Right cardiac atrium (tissue), 5 donors: ENCODE measurements at regions not wholly inside any gene's neighbourhood (a gene's known extent, or its start where the extent isn't known, plus 50 kb on each side); places are given as distances from the start of the nearest gene placed in this dataset.
A peak's percentile ranks its signal among the peaks of the same experiment; 100 is the strongest.

Experiments
- ATAC-seq, 2 donors: fragments of 200-7000 bp; cut with Tn5 transposase; one replicate each; pipeline versions ENCODE4 v1.8.0 to v1.9.1; 2020; ENCODE audit warnings: moderate library complexity in 2 of 2, mild to moderate bottlenecking in 1 of 2
- DNase-seq, 3 donors: peaks; one replicate each; pipeline ENCODE4 v3.0.0-alpha.2; 2020
- H3K27ac ChIP-seq: one replicate; pipeline ENCODE4 v1.5.1; 2013; ENCODE audit warnings: mild to moderate bottlenecking, low read length, control low read depth, moderate library complexity
- H3K27me3 ChIP-seq: one replicate; pipeline ENCODE4 v1.6.1; 2013; ENCODE audit not compliant: control insufficient read depth, insufficient read depth
- H3K4me1 ChIP-seq: one replicate; pipeline ENCODE4 v1.6.1; 2013; ENCODE audit warnings: low read length; ENCODE audit not compliant: control insufficient read depth, insufficient read depth
- H3K4me3 ChIP-seq: one replicate; pipeline ENCODE4 v1.5.1; 2013; ENCODE audit warnings: low read length, control low read depth
- H3K9me3 ChIP-seq: one replicate; pipeline ENCODE4 v1.6.1; 2013; ENCODE audit warnings: low read length; ENCODE audit not compliant: control insufficient read depth
- WGBS: extraction: QIAGEN DNeasy Blood & Tissue Kit; methylation state at CpG from one replicate; pipeline ENCODE4 v1.1.7; 2013; 5-methylcytosine and 5-hydroxymethylcytosine counted together
- intact Hi-C, 4 donors: fragments of 100-400 bp; cut with DNase I; formaldehyde crosslinking; loops; one replicate each; pipeline versions ENCODE4 v1.11.0 to v1.14.0; 2022 to 2023
- donor health status: healthy with polysubstance abuse.
- donor health status: DM: no; HTN: yes; CAD: no.
- donor health status: DM: no; HTN: no; CAD: no.
- donor health status: DM: no; HTN: yes; CAD: no; lungs with severe emphysema.
- donor health status: DM: yes; HTN: yes; CAD: no.

DNA sequence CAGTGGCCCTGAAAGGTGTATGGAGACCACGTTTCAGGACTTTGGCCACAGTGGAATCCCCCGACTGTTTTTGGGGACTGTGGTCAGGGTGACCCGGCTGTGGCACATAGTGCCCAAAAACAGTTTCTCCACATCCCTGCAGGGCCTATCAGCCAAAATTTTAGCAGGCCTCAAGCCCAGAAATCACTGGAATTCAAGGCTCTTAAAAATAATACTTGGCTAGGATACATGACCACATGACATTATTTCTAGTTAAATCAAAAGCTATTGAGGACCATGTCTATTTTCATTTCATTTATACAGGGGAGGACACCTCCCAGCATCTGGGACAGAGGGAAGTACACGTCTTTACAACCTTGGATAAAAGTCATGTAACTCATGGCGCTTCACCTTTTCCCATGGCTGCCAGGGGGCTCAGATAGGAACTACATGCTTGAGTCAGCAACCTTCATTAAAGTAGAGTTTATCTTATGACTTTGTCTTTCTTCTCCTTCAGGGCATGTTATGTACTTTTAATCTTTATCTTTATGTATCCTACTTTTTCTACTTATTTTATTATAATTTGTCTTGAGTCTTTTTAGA lies 70.8 kb upstream of the CD93 start:
- WGBS = 78% methylated on average over 5 of the region's 5 CpGs
- intact Hi-C loops = no loop called here
- DNase-seq = peak in 1 of 3 donors; percentile 51
- no peaks in the 10 kb centered on the region for H3K9me3 ChIP-seq
- H3K4me3 ChIP-seq = no peak overlapping the region
- no peak for ATAC-seq
- no peak overlapping the region for H3K27ac ChIP-seq
- H3K4me1 ChIP-seq = peaks cover 24% of the 10 kb centered on the region
- H3K27me3 ChIP-seq = no peaks in the 10 kb centered on the region

DNA sequence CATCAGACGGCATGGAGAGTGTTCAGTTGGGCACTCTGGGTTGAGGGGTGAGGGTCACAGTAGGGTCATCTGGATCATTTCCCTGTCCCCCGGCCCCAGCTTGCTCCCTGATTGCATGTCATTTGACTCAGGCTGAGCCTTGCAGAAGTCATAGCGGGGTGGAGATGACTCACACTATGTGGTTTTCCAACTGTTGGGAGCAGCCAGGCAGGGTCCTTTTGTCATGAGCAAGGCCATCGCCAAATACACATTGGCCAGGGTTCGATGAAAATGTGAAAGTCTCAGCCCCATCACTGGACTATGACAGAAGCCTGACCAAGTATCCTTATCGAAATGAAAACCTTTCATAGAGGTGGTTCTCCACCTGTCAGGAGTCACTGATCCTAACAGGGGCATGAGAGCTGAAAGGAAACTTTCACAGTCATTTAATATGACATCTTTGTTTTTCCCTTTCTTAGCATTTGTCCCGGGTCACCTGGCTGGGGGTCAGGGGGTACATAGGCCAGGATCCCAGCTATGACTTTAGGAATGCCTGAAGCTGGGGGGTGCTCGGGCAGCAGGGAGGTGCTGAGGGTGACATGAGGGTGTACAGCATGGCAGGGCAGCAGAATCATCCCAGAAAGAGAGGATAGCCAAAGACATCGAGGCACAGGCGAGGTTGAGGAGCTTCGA lies 70.2 kb upstream of the CD93 start:
- 83% methylated on average over 11 of the region's 11 CpGs for WGBS
- ATAC-seq (peak; percentile 24 to 40), DNase-seq (peak; percentile 52 to 68 (median 63))
- H3K9me3 ChIP-seq = no peaks in the 10 kb centered on the region
- no peak overlapping the region for H3K4me3 ChIP-seq
- H3K27ac ChIP-seq = peak overlapping the region; percentile 38
- H3K4me1 ChIP-seq = peaks cover 21% of the 10 kb centered on the region
- intact Hi-C loops = no loop called here
- no peaks in the 10 kb centered on the region for H3K27me3 ChIP-seq

DNA sequence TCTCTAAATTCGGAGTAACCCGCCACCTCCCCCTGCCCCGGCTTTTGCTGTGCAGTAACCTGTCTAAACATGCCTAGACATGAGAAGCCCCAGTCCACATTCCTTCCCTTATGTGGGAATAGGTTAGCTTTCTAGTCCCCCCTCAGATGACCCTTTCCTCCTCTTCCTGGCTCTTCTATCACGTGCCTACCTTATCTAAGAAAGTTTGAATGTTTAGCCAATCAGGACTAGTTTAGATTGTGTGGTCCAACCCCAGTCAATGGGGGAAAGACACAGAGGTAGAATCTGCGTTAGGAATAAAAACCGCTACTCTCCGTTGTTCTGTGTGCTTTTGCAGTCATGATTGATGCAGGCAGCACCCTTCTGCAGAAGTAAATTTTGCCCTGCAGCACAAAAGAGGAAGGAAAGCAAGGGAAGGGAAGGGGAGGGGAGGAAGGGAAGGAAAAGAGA lies 69.0 kb upstream of the CD93 start:
- ATAC-seq (no peak), DNase-seq (peak in 1 of 3 donors; percentile 18)
- Histone ChIP-seq H3K27ac (no peak overlapping the region), H3K27me3 (no peaks in the 10 kb centered on the region), H3K4me3 (no peak overlapping the region), H3K9me3 (no peaks in the 10 kb centered on the region), H3K4me1 (peaks cover 22% of the 10 kb centered on the region)
- WGBS = 68% methylated on average over 7 of the region's 7 CpGs
- intact Hi-C loops = no loop called here

DNA sequence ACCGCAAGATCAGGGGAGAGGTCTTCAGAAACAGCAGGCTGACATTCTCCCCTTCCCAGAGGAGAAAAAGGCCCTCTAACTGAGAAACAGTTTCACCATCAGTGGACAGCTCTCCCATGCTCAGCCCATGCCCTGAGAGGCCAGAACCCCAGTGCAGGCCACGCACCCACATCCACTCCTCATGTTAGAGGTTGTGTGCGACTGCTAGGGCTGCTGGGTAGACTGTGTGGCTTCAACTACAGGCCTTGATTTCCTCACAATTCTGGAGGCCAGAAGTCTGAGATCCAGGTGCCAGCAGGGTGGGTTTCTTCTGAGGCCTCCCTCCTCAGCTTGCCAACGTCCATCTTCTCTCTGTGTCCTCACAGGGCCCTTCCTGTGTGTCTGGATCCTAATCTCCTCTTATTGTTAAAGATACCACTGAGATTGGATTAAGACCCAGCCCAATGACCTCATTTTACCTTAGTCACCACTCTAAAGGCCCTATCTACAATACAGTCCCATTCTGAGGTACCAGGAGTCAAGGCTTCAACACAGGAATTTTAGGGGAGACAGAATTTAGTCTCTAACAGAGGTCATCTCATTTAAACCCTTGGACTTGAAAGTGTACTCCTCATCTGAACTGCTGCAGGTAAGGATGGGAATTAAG lies 67.7 kb upstream of the CD93 start:
- DNase-seq = peak in 1 of 3 donors; percentile 24
- H3K4me3 ChIP-seq = no peak overlapping the region
- no peaks in the 10 kb centered on the region for H3K27me3 ChIP-seq
- no peak overlapping the region for H3K27ac ChIP-seq
- H3K4me1 ChIP-seq = peaks cover 22% of the 10 kb centered on the region
- ATAC-seq = no peak
- WGBS = 91% methylated on average over 4 of the region's 4 CpGs
- no peaks in the 10 kb centered on the region for H3K9me3 ChIP-seq
- intact Hi-C loops = no loop called here

GRCh38 chr20:23152902-23153301 lies 66.8 kb upstream of the CD93 start:
- H3K4me3 ChIP-seq = no peak overlapping the region
- 88% methylated on average over 3 of the region's 3 CpGs for WGBS
- ATAC-seq (no peak), DNase-seq (no peak)
- H3K27ac ChIP-seq = peak overlapping the region; percentile 30
- H3K27me3 ChIP-seq = no peaks in the 10 kb centered on the region
- H3K4me1 ChIP-seq = peaks cover 25% of the 10 kb centered on the region
- intact Hi-C loops = no loop called here
- H3K9me3 ChIP-seq = no peaks in the 10 kb centered on the region

- Histone ChIP-seq H3K4me3 (no peak overlapping the region), H3K9me3 (no peaks in the 10 kb centered on the region), H3K4me1 (peaks cover 26% of the 10 kb centered on the region), H3K27me3 (no peaks in the 10 kb centered on the region), H3K27ac (peak overlapping the region; percentile 55)
- 9% methylated on average over 9 of the region's 9 CpGs for WGBS
- intact Hi-C loops = no loop called here
- peak; percentile 89 to 95 for ATAC-seq
- DNase-seq = peak; percentile 87 to 91 (median 87)
Observed at GRCh38 chr20:23152308-23152892, 66.3 kb upstream of the CD93 start.

DNA sequence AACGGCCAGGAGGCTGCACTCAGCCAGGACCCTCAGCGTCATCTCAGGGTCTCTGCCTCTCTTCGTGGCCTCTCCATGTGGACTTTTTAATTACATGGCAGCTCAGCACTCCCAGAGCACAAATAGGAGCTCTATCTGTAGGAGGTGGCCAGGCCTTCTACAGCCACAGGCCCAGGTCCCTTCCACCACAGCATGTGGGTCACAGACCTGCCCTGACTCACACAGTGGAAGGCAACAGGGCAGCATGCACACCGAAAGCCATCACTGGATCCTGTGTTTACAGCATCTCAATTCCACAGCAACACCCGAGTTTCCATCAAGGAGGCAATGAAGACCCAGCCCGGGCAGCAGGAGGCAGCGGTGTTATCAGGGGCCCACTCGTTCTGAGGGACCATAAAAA lies 65.8 kb upstream of the CD93 start:
- no peaks in the 10 kb centered on the region for H3K9me3 ChIP-seq
- DNase-seq (peak in 1 of 3 donors; percentile 22), ATAC-seq (peak in 1 of 2 donors; percentile 24)
- H3K27me3 ChIP-seq = no peaks in the 10 kb centered on the region
- H3K4me1 ChIP-seq = peaks cover 26% of the 10 kb centered on the region
- H3K4me3 ChIP-seq = no peak overlapping the region
- H3K27ac ChIP-seq = peak overlapping the region; percentile 55
- intact Hi-C loops = no loop called here
- WGBS = 82% methylated on average over 8 of the region's 8 CpGs

DNA sequence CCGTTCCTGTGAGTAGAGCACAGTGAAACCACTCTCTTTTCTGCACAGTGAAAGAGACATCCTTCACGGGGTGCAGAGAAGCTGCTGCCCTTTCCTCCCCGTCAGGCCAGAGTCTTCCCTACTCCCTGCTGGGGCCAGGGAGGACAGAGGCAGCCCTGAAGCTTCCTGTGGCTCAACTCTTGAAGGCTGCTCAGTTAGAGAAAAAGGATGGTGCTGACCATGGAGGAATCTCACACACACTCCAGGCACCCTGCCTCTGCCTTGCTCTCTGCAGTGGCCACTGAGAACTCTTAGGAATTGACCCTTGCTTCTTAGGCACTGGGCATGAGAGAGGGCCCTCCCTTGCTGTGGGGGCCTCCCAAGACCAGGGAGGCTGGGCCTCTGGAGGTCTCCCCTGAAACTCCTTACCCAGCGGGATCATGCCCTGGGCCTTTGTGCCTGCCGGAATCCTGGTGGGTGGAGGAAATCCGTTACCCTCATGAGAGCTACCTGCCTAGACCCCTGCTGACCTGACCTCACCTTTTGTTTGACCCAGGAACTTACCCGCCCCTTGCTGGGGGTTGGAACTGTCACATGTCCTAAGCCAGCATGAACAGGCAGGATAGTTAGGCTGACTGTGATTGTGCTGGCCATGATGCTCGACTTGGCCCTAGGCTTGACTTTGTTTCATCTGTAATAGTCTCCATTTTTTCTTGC lies 65.0 kb upstream of the CD93 start:
- ATAC-seq (no peak), DNase-seq (peak in 1 of 3 donors; percentile 24)
- H3K27me3 ChIP-seq = no peaks in the 10 kb centered on the region
- H3K4me3 ChIP-seq = no peak overlapping the region
- no peaks in the 10 kb centered on the region for H3K9me3 ChIP-seq
- H3K27ac ChIP-seq = no peak overlapping the region
- H3K4me1 ChIP-seq = peaks cover 26% of the 10 kb centered on the region
- intact Hi-C loops = no loop called here
- 89% methylated on average over 8 of the region's 8 CpGs for WGBS

- ATAC-seq = no peak
- Histone ChIP-seq H3K27ac (no peak overlapping the region), H3K27me3 (no peaks in the 10 kb centered on the region), H3K4me3 (no peak overlapping the region), H3K4me1 (peaks cover 23% of the 10 kb centered on the region), H3K9me3 (no peaks in the 10 kb centered on the region)
- DNase-seq = peak in 1 of 3 donors; percentile 31
- 84% methylated on average over 8 of the region's 8 CpGs for WGBS
- intact Hi-C loops = no loop called here
Observed at GRCh38 chr20:23150304-23151007, 64.3 kb upstream of the CD93 start.

- 84% methylated on average over 7 of the region's 7 CpGs for WGBS
- no peak overlapping the region for H3K27ac ChIP-seq
- H3K4me3 ChIP-seq = no peak overlapping the region
- H3K9me3 ChIP-seq = no peaks in the 10 kb centered on the region
- ATAC-seq (no peak), DNase-seq (no peak)
- intact Hi-C loops = no loop called here
- no peaks in the 10 kb centered on the region for H3K27me3 ChIP-seq
- peaks cover 23% of the 10 kb centered on the region for H3K4me1 ChIP-seq
Observed at GRCh38 chr20:23149623-23150279, 63.6 kb upstream of the CD93 start.
